Astrocyte of the spinal cord (primary cell): ENCODE measurements at regions not wholly inside any gene's neighbourhood (a gene's known extent, or its start where the extent isn't known, plus 50 kb on each side); places are given as distances from the start of the nearest gene placed in this dataset.

ENCODE experiments used
- DNase-seq: peaks from one replicate; pipeline ENCODE4 v3.0.0; 2011; ENCODE audit warnings: low read depth, low spot score
- H3K4me3 ChIP-seq: 2 replicates; pipeline ENCODE4 v1.5.1; 2011; ENCODE audit warnings: low read depth, mild to moderate bottlenecking, low read length, moderate library complexity
- CTCF ChIP-seq: IDR thresholded peaks from 2 replicates; pipeline ENCODE4 v1.5.1; 2012; ENCODE audit warnings: low read depth, mild to moderate bottlenecking, low read length, inconsistent platforms
- in situ Hi-C: cut with HindIII; loops from 2 replicates; pipeline ENCODE4 v1.10.0; 2017; ENCODE audit warnings: low sequenced_read_pairs

GRCh38 chr12:58186914-58187313, 245.5 kb downstream of the ATP23 start:
- in situ Hi-C loops = no loop called here
- no peak for DNase-seq
- no peak overlapping the region for H3K4me3 ChIP-seq
- no peak for TF ChIP-seq CTCF

- no peak overlapping the region for H3K4me3 ChIP-seq
- DNase-seq = no peak
- in situ Hi-C loops = no loop called here
- no peak for TF ChIP-seq CTCF
Observed at GRCh38 chr12:58189030-58189429, 247.7 kb downstream of the ATP23 start.

GRCh38 chr12:58189893-58190292, 248.5 kb downstream of the ATP23 start:
- H3K4me3 ChIP-seq = no peak overlapping the region
- DNase-seq = no peak
- in situ Hi-C loops = no loop called here
- TF ChIP-seq CTCF = no peak

GRCh38 chr12:58190618-58191017, 249.3 kb downstream of the ATP23 start:
- no peak overlapping the region for H3K4me3 ChIP-seq
- in situ Hi-C loops = no loop called here
- no peak for DNase-seq
- no peak for TF ChIP-seq CTCF

GRCh38 chr12:58196971-58197370, 255.6 kb downstream of the ATP23 start:
- in situ Hi-C loops = no loop called here
- no peak overlapping the region for H3K4me3 ChIP-seq
- DNase-seq = no peak
- no peak for TF ChIP-seq CTCF

- DNase-seq = no peak
- TF ChIP-seq CTCF = no peak
- H3K4me3 ChIP-seq = no peak overlapping the region
- in situ Hi-C loops = no loop called here
Observed at GRCh38 chr12:58202933-58203718, 261.8 kb downstream of the ATP23 start.
